ENCODE measurements at regions not wholly inside any gene's neighbourhood (a gene's known extent, or its start where the extent isn't known, plus 50 kb on each side); places are given as distances from the start of the nearest gene placed in this dataset.
"Not testable (repeated sequence)": the region's sequence is repeated elsewhere in the genome, so short reads cannot be mapped to it uniquely, and the experiment has no call there.

DNA sequence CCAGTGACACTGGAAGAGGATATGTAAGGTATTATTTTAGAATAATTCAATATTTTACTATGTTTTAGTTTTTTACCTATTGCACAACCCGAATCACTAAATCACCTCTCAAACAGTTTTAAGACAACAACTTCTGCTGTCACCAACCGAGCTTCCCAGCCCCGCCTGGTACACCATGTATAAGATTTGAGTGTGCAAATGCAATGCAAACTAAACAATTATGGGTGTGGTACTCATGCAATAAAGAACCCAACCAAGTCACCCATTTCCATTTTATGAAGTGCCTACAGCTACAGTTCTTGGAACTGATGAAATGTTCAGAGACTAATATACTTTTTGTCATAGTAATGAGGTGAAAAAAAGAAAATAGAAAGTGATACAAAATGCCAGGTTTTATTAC lies 256.2 kb downstream of the TAFA4 start:
- no peaks in the 10 kb centered on the region for H3K36me3 ChIP-seq
- no peak for DNase-seq
- H3K27me3 ChIP-seq, result no peaks in the 10 kb centered on the region
- no peak overlapping the region for H3K27ac ChIP-seq
- H3K4me1 ChIP-seq, result no peaks in the 10 kb centered on the region
- TF ChIP-seq, protein P1, sequence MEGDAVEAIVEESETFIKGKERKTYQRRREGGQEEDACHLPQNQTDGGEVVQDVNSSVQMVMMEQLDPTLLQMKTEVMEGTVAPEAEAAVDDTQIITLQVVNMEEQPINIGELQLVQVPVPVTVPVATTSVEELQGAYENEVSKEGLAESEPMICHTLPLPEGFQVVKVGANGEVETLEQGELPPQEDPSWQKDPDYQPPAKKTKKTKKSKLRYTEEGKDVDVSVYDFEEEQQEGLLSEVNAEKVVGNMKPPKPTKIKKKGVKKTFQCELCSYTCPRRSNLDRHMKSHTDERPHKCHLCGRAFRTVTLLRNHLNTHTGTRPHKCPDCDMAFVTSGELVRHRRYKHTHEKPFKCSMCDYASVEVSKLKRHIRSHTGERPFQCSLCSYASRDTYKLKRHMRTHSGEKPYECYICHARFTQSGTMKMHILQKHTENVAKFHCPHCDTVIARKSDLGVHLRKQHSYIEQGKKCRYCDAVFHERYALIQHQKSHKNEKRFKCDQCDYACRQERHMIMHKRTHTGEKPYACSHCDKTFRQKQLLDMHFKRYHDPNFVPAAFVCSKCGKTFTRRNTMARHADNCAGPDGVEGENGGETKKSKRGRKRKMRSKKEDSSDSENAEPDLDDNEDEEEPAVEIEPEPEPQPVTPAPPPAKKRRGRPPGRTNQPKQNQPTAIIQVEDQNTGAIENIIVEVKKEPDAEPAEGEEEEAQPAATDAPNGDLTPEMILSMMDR (IDR thresholded peaks at IDR 0.05), result no peak
- TF ChIP-seq POLR2A (IDR thresholded peaks at IDR 0.05), result no peak
- intact Hi-C loops (cut with DNase I), result no loop called here
- no peak overlapping the region for H3K4me3 ChIP-seq
- no peaks in the 10 kb centered on the region for H3K9me3 ChIP-seq
- WGBS, 2 donors, result 76 to 80% methylated on average over 3 of the region's 3 CpGs

DNA sequence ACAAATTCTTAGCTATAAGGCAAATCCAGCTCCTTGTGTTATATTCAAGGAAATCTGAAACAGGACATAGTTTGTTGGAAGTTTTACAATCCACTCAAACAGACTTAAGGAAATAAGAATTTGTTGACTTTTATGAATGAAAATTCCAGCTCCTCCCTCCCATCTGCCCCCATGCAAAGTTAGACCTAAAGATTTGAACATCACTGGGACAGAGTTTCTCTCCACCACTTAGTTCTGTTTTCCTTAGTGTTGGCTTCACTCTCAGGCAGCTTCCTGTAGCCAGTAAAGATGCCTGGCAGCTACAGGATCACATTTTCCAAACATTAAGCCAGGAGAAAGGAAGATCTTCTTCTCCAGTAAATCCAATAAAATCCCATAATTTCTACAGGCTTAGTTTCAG lies 265.0 kb downstream of the TAFA4 start:
- H3K27ac ChIP-seq, result no peak overlapping the region
- H3K4me1 ChIP-seq, result no peaks in the 10 kb centered on the region
- no peak for DNase-seq
- no peaks in the 10 kb centered on the region for H3K36me3 ChIP-seq
- no peak for TF ChIP-seq POLR2A (IDR thresholded peaks at IDR 0.05)
- TF ChIP-seq, protein P1 (IDR thresholded peaks at IDR 0.05), result no peak
- intact Hi-C loops (cut with DNase I), result no loop called here
- H3K9me3 ChIP-seq, result no peaks in the 10 kb centered on the region
- H3K4me3 ChIP-seq, result no peak overlapping the region
- no peaks in the 10 kb centered on the region for H3K27me3 ChIP-seq

DNA sequence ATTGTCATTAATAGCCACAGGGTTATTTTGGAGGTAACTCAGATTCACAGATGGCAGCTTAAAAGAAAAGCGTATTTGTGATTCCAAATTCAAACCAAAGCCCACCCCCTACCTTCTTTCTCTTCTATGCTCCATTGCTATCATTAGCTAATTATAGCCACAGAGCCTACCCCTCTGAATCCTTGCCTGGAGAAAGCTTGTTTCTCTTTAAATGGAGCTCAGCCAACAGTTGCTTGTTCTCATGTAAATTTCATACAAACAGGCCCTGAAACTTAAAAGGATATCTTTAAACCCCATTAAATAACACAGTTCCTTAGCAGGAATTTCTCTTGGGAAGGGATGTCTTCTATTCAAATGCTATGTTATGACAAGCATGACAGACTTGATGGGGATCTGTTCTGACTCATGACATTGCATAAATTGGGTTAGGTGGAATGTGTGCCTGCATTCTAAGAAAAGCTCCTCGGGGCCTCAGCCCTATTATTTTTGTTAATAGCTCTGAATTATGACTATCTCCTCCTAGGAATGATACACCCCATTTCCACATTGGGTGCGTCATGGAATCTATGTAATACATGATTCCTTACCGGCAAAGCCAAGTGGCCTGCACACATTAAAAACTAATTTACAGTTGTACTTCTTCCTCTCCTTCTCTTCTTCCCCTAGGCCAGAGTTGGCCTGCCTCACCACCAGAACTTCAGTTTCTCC lies 265.8 kb downstream of the TAFA4 start:
- no peak overlapping the region for H3K27ac ChIP-seq
- no peaks in the 10 kb centered on the region for H3K27me3 ChIP-seq
- no peaks in the 10 kb centered on the region for H3K9me3 ChIP-seq
- H3K4me1 ChIP-seq, result no peaks in the 10 kb centered on the region
- no peaks in the 10 kb centered on the region for H3K36me3 ChIP-seq
- whole genome bisulfite sequencing, 2 donors, result 51 to 52% methylated on average over 4 of the region's 4 CpGs
- no peak overlapping the region for H3K4me3 ChIP-seq
- intact Hi-C loops (cut with DNase I), result no loop called here
- DNase-seq, result no peak
- TF ChIP-seq, protein P1 (IDR thresholded peaks at IDR 0.05), result no peak
- no peak for TF ChIP-seq POLR2A (IDR thresholded peaks at IDR 0.05)

DNA sequence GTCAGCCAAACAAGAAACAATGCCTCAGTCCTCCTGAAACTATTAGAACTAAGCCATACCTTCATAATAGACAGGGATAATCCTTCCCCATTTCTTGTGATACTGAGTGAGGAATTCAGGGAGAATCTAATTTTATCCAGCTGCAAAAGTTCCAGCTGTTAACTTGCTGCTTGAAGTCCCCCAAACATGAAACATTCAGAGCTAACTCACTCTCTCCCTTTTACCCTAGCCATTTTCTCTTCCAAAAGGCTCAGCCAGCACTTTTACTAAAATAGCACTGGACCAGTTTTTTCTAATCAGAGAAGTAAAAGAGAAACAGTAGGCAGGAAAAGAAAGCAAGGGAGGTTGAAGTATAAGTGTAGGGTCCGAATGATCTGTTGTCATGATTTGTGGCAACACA lies 268.1 kb downstream of the TAFA4 start:
- Histone ChIP-seq H3K27ac (no peak overlapping the region), H3K27me3 (no peaks in the 10 kb centered on the region), H3K36me3 (no peaks in the 10 kb centered on the region), H3K4me3 (no peak overlapping the region), H3K4me1 (no peaks in the 10 kb centered on the region), H3K9me3 (no peaks in the 10 kb centered on the region)
- TF ChIP-seq, protein P1 (IDR thresholded peaks at IDR 0.05), result no peak
- TF ChIP-seq POLR2A (IDR thresholded peaks at IDR 0.05), result no peak
- DNase-seq, result no peak
- 44 to 67% methylated on average over 1 of the region's 1 CpG for WGBS, 2 donors
- intact Hi-C loops (cut with DNase I), result no loop called here

DNA sequence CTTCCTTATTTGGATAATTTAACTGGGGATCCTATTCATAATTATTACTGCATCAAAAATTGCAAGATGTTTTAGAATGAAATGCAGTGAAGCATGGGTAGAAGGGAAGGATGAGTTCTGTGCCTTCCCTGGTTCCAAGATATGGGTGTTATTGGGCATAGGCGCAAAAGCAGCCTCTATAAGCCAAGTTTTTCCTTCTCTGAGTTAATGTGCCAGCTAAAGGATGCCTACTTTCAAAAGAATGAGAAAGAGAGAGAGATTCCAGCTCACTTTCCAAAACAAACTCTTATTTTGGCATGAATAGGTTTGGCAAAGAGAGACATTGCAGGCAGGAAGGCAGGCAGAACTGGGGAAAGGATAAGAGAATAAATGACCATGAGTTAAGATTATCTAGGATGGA lies 270.2 kb downstream of the TAFA4 start:
- 45 to 63% methylated on average over 1 of the region's 1 CpG for WGBS, 2 donors
- Histone ChIP-seq H3K4me1 (no peaks in the 10 kb centered on the region), H3K27me3 (no peaks in the 10 kb centered on the region), H3K27ac (no peak overlapping the region), H3K9me3 (no peaks in the 10 kb centered on the region), H3K36me3 (no peaks in the 10 kb centered on the region), H3K4me3 (no peak overlapping the region)
- no peak for DNase-seq
- TF ChIP-seq POLR2A (IDR thresholded peaks at IDR 0.05), result no peak
- TF ChIP-seq, protein P1 (IDR thresholded peaks at IDR 0.05), result no peak
- intact Hi-C loops (cut with DNase I), result no loop called here

DNA sequence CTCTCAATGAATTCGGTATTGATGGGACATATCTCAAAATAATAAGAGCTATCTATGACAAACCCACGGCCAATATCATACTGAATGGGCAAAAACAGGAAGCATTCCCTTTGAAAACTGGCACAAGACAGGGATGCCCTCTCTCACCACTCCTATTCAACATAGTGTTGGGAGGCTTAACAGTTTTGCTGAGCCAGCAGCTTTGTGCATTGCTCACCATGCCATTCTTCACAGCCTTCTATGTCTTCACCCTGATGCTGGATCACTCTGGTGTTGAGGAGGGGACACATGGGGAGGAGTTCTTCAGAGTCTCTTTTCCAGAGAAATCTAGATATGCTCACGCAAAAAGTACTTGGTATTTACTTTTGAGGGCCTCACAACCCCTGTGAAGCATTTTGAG lies 281.7 kb downstream of the TAFA4 start:
- intact Hi-C loops (cut with DNase I); H3K4me3 ChIP-seq; H3K27me3 ChIP-seq; DNase-seq; H3K27ac ChIP-seq; H3K4me1 ChIP-seq; H3K9me3 ChIP-seq; H3K36me3 ChIP-seq: not testable (repeated sequence)
- 69 to 80% methylated on average over 3 of the region's 3 CpGs for WGBS, 2 donors
